ENCODE measurements at regions not wholly inside any gene's neighbourhood (a gene's known extent, or its start where the extent isn't known, plus 50 kb on each side); places are given as distances from the start of the nearest gene placed in this dataset.

DNA sequence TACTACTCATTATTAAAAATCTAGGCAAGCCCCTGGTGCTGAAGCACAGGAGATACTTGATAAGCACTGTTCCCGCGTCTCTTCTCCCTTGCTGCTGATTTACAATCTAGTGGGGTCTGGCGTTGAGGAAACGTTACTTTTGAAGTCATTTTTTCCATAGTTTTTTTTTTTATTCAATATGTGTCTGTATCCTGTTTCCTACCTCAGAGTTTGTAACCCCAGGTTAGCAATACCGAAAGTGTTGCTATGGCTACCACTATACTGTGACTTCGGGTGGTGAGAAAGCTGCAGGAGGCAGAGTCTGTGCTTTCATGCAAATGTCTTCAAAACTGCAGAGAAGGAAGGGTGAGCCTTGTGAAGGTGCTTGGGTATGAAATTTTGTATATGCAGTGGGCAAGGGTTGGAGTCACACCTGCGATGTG lies 458.8 kb upstream of the GHITM start:
- DNase-seq, result no peak
- Histone ChIP-seq H3K27me3 (ENCODE audit: low read length) (no peaks in the 10 kb centered on the region), H3K79me2 (ENCODE audit: low read length) (no peaks in the 10 kb centered on the region), H4K20me1 (ENCODE audit: insufficient read depth, low read depth, low read length) (no peaks in the 10 kb centered on the region), H3K27ac (ENCODE audit: low read length) (no peak overlapping the region), H3K36me3 (ENCODE audit: insufficient read depth, low read length) (no peaks in the 10 kb centered on the region), H3K9ac (ENCODE audit: low read length) (no peak overlapping the region), H3K4me2 (ENCODE audit: low read depth, low read length, poor library complexity, severe bottlenecking) (no peak overlapping the region), H3K9me2 (replicated peaks; ENCODE audit: insufficient read depth, low read length) (no peaks in the 10 kb centered on the region), H3K4me1 (ENCODE audit: low read length) (no peaks in the 10 kb centered on the region), H3K4me3 (ENCODE audit: low read length) (no peak overlapping the region), H3K9me3 (ENCODE audit: low read length) (no peaks in the 10 kb centered on the region), H2AFZ (ENCODE audit: low read length) (no peak overlapping the region)

DNA sequence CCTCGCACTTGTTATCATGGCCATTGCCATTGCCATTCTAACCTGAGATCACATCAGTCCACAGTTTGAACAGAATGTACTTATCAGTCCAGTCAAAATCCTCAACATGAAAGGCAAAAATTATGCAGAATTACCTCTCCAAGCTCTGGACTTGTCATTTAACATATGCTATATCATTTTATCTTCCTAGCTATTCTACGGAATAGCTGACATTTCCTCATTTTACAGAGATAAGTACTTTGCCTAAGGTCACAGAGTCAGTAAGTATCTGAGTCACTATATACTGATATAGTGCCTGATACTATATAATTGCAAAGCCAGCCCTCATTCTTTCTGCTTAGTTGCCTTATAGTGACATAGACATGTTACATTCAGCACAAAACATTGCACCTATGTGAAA lies 456.9 kb upstream of the GHITM start:
- no peak overlapping the region for H3K4me3 ChIP-seq (ENCODE audit: low read length)
- no peak overlapping the region for H3K27ac ChIP-seq (ENCODE audit: low read length)
- H3K27me3 ChIP-seq (ENCODE audit: low read length), result no peaks in the 10 kb centered on the region
- DNase-seq, result no peak
- H3K9ac ChIP-seq (ENCODE audit: low read length), result no peak overlapping the region
- H3K36me3 ChIP-seq (ENCODE audit: insufficient read depth, low read length), result no peaks in the 10 kb centered on the region
- H3K9me2 ChIP-seq (replicated peaks; ENCODE audit: insufficient read depth, low read length), result no peaks in the 10 kb centered on the region
- no peaks in the 10 kb centered on the region for H3K9me3 ChIP-seq (ENCODE audit: low read length)
- no peaks in the 10 kb centered on the region for H3K79me2 ChIP-seq (ENCODE audit: low read length)
- H3K4me2 ChIP-seq (ENCODE audit: low read depth, low read length, poor library complexity, severe bottlenecking), result no peak overlapping the region
- no peak overlapping the region for H2AFZ ChIP-seq (ENCODE audit: low read length)
- H3K4me1 ChIP-seq (ENCODE audit: low read length), result no peaks in the 10 kb centered on the region
- H4K20me1 ChIP-seq (ENCODE audit: insufficient read depth, low read depth, low read length), result no peaks in the 10 kb centered on the region

DNA sequence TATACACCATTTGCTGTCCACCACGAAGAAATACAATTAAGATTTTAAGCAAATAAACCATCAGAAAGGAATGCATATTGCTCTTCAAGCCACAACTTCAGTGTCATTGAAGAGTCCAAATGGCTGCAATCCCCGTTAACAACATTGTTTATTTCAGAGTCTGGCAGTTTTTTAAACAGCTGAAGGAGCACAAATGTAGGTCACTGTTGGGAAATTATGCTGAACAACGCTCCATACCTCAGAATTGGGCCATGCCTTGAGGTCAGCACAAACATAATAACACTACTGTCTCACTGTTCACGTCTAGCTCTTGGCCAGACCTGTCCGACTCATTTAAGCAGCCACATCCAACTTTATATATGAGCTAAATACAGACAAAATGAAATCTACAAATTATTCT lies 453.9 kb upstream of the GHITM start:
- H4K20me1 ChIP-seq (ENCODE audit: insufficient read depth, low read depth, low read length), result no peaks in the 10 kb centered on the region

DNA sequence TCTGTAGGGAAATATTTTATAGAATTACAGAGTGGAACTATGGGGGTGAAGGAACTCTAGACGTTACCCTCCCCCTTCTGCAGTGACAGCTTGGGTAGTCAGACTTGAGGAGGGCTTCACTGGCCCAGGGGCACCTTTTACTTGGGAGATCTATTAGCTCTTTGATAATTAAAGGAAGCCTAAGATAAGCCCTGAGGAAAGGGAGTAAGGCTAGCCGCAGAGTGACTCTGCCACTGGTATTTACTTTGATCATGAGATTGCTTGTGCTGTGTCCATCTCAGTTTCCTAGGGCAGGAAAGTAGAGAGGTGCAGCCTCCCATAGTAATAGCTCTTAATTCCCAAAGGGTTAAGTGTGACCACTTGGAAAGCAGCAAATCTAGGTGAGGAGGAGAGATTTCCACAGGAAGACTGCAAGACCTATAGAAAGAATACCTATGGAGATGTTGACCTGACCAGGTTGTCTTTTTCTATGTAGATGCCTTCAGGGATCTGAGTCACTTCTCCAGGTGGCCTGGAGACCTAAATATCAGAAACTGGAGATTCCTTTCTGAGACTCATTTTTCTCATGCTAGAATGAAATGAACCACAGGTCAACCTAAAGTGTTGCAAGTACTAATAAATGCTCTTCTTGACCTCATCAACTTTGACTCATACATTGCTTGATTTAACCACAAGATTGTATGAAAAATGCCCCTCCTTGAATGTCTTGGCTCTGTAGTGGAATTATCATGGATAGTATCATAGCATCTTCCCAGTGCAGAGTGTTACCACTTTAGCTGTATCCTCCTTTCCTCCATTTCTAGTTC lies 447.3 kb upstream of the GHITM start:
- DNase-seq, result no peak
- H3K4me3 ChIP-seq (ENCODE audit: low read length), result no peak overlapping the region
- no peaks in the 10 kb centered on the region for H3K9me2 ChIP-seq (replicated peaks; ENCODE audit: insufficient read depth, low read length)
- no peak overlapping the region for H2AFZ ChIP-seq (ENCODE audit: low read length)
- H3K27me3 ChIP-seq (ENCODE audit: low read length), result no peaks in the 10 kb centered on the region
- H3K27ac ChIP-seq (ENCODE audit: low read length), result no peak overlapping the region
- H4K20me1 ChIP-seq (ENCODE audit: insufficient read depth, low read depth, low read length), result no peaks in the 10 kb centered on the region
- H3K4me1 ChIP-seq (ENCODE audit: low read length), result no peaks in the 10 kb centered on the region
- H3K9ac ChIP-seq (ENCODE audit: low read length), result no peak overlapping the region
- H3K79me2 ChIP-seq (ENCODE audit: low read length), result no peaks in the 10 kb centered on the region
- no peaks in the 10 kb centered on the region for H3K36me3 ChIP-seq (ENCODE audit: insufficient read depth, low read length)
- H3K9me3 ChIP-seq (ENCODE audit: low read length), result no peaks in the 10 kb centered on the region
- H3K4me2 ChIP-seq (ENCODE audit: low read depth, low read length, poor library complexity, severe bottlenecking), result no peak overlapping the region

More for the DNA sequence above, 453.9 kb upstream of the GHITM start:
- Histone ChIP-seq H3K9me2 (replicated peaks; ENCODE audit: insufficient read depth, low read length) (no peaks in the 10 kb centered on the region), H3K4me2 (ENCODE audit: low read depth, low read length, poor library complexity, severe bottlenecking) (no peak overlapping the region), H3K36me3 (ENCODE audit: insufficient read depth, low read length) (no peaks in the 10 kb centered on the region), H3K9ac (ENCODE audit: low read length) (no peak overlapping the region), H3K27ac (ENCODE audit: low read length) (no peak overlapping the region), H3K4me3 (ENCODE audit: low read length) (no peak overlapping the region), H3K4me1 (ENCODE audit: low read length) (no peaks in the 10 kb centered on the region), H3K27me3 (ENCODE audit: low read length) (no peaks in the 10 kb centered on the region), H3K79me2 (ENCODE audit: low read length) (no peaks in the 10 kb centered on the region), H3K9me3 (ENCODE audit: low read length) (no peaks in the 10 kb centered on the region), H2AFZ (ENCODE audit: low read length) (no peak overlapping the region)
- no peak for DNase-seq

DNA sequence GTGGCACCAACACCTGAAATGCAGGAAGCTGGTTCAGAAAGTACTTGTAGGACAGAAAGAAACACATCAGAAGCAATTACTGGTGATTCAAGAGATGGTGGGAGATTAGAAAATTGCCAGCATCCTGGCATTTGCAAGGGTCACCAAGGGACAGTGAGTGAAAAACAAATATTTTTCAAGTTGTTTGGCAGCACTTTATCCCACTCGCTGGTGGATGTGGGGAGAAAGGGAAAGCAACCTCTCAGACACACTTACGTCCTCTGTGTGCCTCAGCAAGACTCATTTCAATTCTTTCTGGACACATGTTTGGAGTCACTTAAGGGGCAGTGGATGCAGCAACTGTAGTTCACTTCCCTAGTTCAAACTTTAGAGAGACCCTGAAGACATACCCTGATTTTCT lies 440.4 kb upstream of the GHITM start:
- H2AFZ ChIP-seq (ENCODE audit: low read length), result no peak overlapping the region
- DNase-seq, result no peak
- no peak overlapping the region for H3K4me3 ChIP-seq (ENCODE audit: low read length)
- H3K9me2 ChIP-seq (replicated peaks; ENCODE audit: insufficient read depth, low read length), result no peaks in the 10 kb centered on the region
- H3K9me3 ChIP-seq (ENCODE audit: low read length), result no peaks in the 10 kb centered on the region
- H4K20me1 ChIP-seq (ENCODE audit: insufficient read depth, low read depth, low read length), result no peaks in the 10 kb centered on the region
- no peaks in the 10 kb centered on the region for H3K4me1 ChIP-seq (ENCODE audit: low read length)
- H3K27me3 ChIP-seq (ENCODE audit: low read length), result no peaks in the 10 kb centered on the region
- H3K4me2 ChIP-seq (ENCODE audit: low read depth, low read length, poor library complexity, severe bottlenecking), result no peak overlapping the region
- no peaks in the 10 kb centered on the region for H3K79me2 ChIP-seq (ENCODE audit: low read length)
- no peak overlapping the region for H3K27ac ChIP-seq (ENCODE audit: low read length)
- no peaks in the 10 kb centered on the region for H3K36me3 ChIP-seq (ENCODE audit: insufficient read depth, low read length)
- no peak overlapping the region for H3K9ac ChIP-seq (ENCODE audit: low read length)

DNA sequence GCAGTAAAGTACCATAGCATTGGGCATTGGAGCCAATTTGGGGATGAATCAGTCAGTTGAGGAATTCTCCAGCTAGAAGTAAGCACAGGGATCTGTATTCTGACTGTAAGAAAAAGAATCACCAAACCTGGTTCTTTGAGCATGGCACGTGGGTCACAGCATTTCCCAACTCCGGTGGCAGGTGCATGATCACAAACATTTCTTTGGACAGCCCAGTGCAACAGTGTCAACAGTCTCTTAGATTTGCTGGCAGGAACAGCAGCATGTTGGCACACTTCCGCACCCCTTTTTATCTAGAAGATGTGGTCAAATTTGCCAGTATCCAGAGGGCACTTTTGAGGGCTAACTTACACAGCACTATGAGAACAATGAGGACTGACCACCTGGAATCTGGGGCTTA lies 437.5 kb upstream of the GHITM start:
- H3K9ac ChIP-seq (ENCODE audit: low read length), result no peak overlapping the region
- no peak overlapping the region for H3K4me2 ChIP-seq (ENCODE audit: low read depth, low read length, poor library complexity, severe bottlenecking)
- no peaks in the 10 kb centered on the region for H3K79me2 ChIP-seq (ENCODE audit: low read length)
- H3K9me3 ChIP-seq (ENCODE audit: low read length), result no peaks in the 10 kb centered on the region
- no peak overlapping the region for H3K27ac ChIP-seq (ENCODE audit: low read length)
- H3K27me3 ChIP-seq (ENCODE audit: low read length), result no peaks in the 10 kb centered on the region
- no peaks in the 10 kb centered on the region for H3K36me3 ChIP-seq (ENCODE audit: insufficient read depth, low read length)
- no peak overlapping the region for H2AFZ ChIP-seq (ENCODE audit: low read length)
- no peaks in the 10 kb centered on the region for H3K4me1 ChIP-seq (ENCODE audit: low read length)
- no peaks in the 10 kb centered on the region for H4K20me1 ChIP-seq (ENCODE audit: insufficient read depth, low read depth, low read length)
- H3K9me2 ChIP-seq (replicated peaks; ENCODE audit: insufficient read depth, low read length), result no peaks in the 10 kb centered on the region
- no peak for DNase-seq
- H3K4me3 ChIP-seq (ENCODE audit: low read length), result no peak overlapping the region

DNA sequence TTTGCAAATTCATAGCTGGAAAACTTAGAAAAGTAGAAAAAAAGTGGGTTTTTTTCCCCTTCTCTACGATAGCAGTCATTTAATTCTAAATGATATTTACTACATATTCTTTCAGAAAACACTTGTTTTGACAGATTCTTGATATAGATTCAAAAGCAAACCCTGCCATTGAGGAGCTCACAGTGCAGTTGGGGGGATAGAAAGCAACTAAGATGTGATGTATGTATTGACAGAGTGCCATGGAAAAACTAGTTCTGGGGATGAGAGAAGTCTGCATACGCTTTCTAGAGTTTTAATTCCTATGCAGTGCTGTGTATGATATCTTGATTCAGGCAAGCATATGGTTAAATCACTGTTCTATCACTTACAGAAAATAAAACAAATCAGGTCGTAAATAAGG lies 436.6 kb upstream of the GHITM start:
- Histone ChIP-seq H3K27ac (ENCODE audit: low read length) (no peak overlapping the region), H3K79me2 (ENCODE audit: low read length) (no peaks in the 10 kb centered on the region), H3K4me1 (ENCODE audit: low read length) (no peaks in the 10 kb centered on the region), H4K20me1 (ENCODE audit: insufficient read depth, low read depth, low read length) (no peaks in the 10 kb centered on the region), H3K27me3 (ENCODE audit: low read length) (no peaks in the 10 kb centered on the region), H3K9ac (ENCODE audit: low read length) (no peak overlapping the region), H3K36me3 (ENCODE audit: insufficient read depth, low read length) (no peaks in the 10 kb centered on the region), H3K9me3 (ENCODE audit: low read length) (no peaks in the 10 kb centered on the region), H3K4me2 (ENCODE audit: low read depth, low read length, poor library complexity, severe bottlenecking) (no peak overlapping the region), H3K4me3 (ENCODE audit: low read length) (no peak overlapping the region), H3K9me2 (replicated peaks; ENCODE audit: insufficient read depth, low read length) (no peaks in the 10 kb centered on the region), H2AFZ (ENCODE audit: low read length) (no peak overlapping the region)
- no peak for DNase-seq

DNA sequence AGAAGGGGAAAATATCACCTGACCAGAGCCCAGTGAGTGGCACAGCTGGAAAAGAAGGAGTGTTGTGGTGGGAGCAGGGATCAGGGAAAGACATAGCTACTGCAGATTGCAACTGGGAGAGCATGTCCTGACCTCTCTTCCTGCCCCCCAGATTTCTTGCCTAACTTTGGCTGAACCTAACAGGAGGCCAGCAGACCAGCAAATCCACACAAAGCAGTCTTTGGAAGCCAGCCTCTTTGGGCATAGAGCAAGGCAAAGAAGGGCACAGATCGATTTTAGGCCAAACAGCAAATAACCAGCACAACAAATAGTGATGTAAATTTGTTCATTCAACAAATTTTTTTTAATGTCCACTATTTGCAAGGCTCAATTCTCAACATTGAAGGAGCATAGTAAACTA lies 433.2 kb upstream of the GHITM start:
- Histone ChIP-seq H3K9ac (ENCODE audit: low read length) (no peak overlapping the region), H3K9me2 (replicated peaks; ENCODE audit: insufficient read depth, low read length) (no peaks in the 10 kb centered on the region), H3K27ac (ENCODE audit: low read length) (no peak overlapping the region), H3K4me3 (ENCODE audit: low read length) (no peak overlapping the region), H4K20me1 (ENCODE audit: insufficient read depth, low read depth, low read length) (no peaks in the 10 kb centered on the region), H2AFZ (ENCODE audit: low read length) (no peak overlapping the region), H3K27me3 (ENCODE audit: low read length) (no peaks in the 10 kb centered on the region), H3K9me3 (ENCODE audit: low read length) (no peaks in the 10 kb centered on the region), H3K4me2 (ENCODE audit: low read depth, low read length, poor library complexity, severe bottlenecking) (no peak overlapping the region), H3K36me3 (ENCODE audit: insufficient read depth, low read length) (no peaks in the 10 kb centered on the region), H3K79me2 (ENCODE audit: low read length) (no peaks in the 10 kb centered on the region), H3K4me1 (ENCODE audit: low read length) (no peaks in the 10 kb centered on the region)
- no peak for DNase-seq
